Osteocyte (in vitro differentiated cells): ENCODE measurements at regions not wholly inside any gene's neighbourhood (a gene's known extent, or its start where the extent isn't known, plus 50 kb on each side); places are given as distances from the start of the nearest gene placed in this dataset.

ENCODE experiments used
- DNase-seq: peaks from one replicate; pipeline ENCODE4 v3.0.0; 2021; ENCODE audit warnings: mixed read lengths; ENCODE audit not compliant: unreplicated experiment; ENCODE audit errors: extremely low spot score
- H3K27ac Mint-ChIP-seq: one replicate; pipeline ENCODE4 v1.8.0; 2021; ENCODE audit warnings: mild to moderate bottlenecking, mixed read lengths; ENCODE audit not compliant: unreplicated experiment
- H3K27me3 Mint-ChIP-seq: one replicate; pipeline ENCODE4 v1.8.0; 2021; ENCODE audit warnings: mixed read lengths; ENCODE audit not compliant: unreplicated experiment
- H3K36me3 Mint-ChIP-seq: one replicate; pipeline ENCODE4 v1.8.0; 2021; ENCODE audit warnings: mixed read lengths; ENCODE audit not compliant: unreplicated experiment
- H3K4me1 Mint-ChIP-seq: one replicate; pipeline ENCODE4 v1.8.0; 2021; ENCODE audit warnings: mixed read lengths; ENCODE audit not compliant: unreplicated experiment
- H3K4me3 Mint-ChIP-seq: one replicate; pipeline ENCODE4 v1.8.0; 2021; ENCODE audit warnings: mild to moderate bottlenecking, moderate library complexity, mixed read lengths; ENCODE audit not compliant: unreplicated experiment
- H3K9me3 Mint-ChIP-seq: one replicate; pipeline ENCODE4 v1.8.0; 2021; ENCODE audit warnings: mixed read lengths; ENCODE audit not compliant: unreplicated experiment
- CTCF ChIP-seq: fragments of 200-600 bp; sonication (generic); IDR thresholded peaks from 2 replicates; pipeline ENCODE4 v1.5.0; 2021; ENCODE audit warnings: antibody characterized with exemption, mild to moderate bottlenecking, moderate library complexity

GRCh38 chr2:46847185-46847710 lies 68.4 kb downstream of the MCFD2 start:
- H3K27me3 Mint-ChIP-seq, result no peaks in the 10 kb centered on the region

GRCh38 chr2:46846536-46846935 lies 69.1 kb downstream of the MCFD2 start:
- TF ChIP-seq CTCF, result no peak
- H3K4me3 Mint-ChIP-seq, result no peak overlapping the region
- peaks cover 70% of the 10 kb centered on the region for H3K4me1 Mint-ChIP-seq
- no peak for DNase-seq
- H3K9me3 Mint-ChIP-seq, result no peaks in the 10 kb centered on the region
- H3K36me3 Mint-ChIP-seq, result no peaks in the 10 kb centered on the region
- no peaks in the 10 kb centered on the region for H3K27me3 Mint-ChIP-seq
- peak overlapping the region; percentile 91 for H3K27ac Mint-ChIP-seq

More at GRCh38 chr2:46847185-46847710, 68.4 kb downstream of the MCFD2 start:
- peak; percentile 91 for DNase-seq
- peak; percentile 18 for TF ChIP-seq CTCF
- Mint-ChIP-seq H3K9me3 (no peaks in the 10 kb centered on the region), H3K4me3 (no peak overlapping the region), H3K36me3 (no peaks in the 10 kb centered on the region), H3K4me1 (peaks cover 75% of the 10 kb centered on the region), H3K27ac (peak overlapping the region; percentile 91)

GRCh38 chr2:46845542-46846486 lies 69.8 kb downstream of the MCFD2 start:
- Mint-ChIP-seq H3K9me3 (no peaks in the 10 kb centered on the region), H3K27ac (peak overlapping the region; percentile 39), H3K4me1 (peaks cover 63% of the 10 kb centered on the region), H3K4me3 (no peak overlapping the region), H3K27me3 (no peaks in the 10 kb centered on the region), H3K36me3 (no peaks in the 10 kb centered on the region)
- TF ChIP-seq CTCF, result no peak
- no peak for DNase-seq

- no peak for DNase-seq
- H3K4me1 Mint-ChIP-seq, result peaks cover 49% of the 10 kb centered on the region
- no peak overlapping the region for H3K4me3 Mint-ChIP-seq
- no peak for TF ChIP-seq CTCF
- no peaks in the 10 kb centered on the region for H3K36me3 Mint-ChIP-seq
- no peak overlapping the region for H3K27ac Mint-ChIP-seq
- no peaks in the 10 kb centered on the region for H3K27me3 Mint-ChIP-seq
- H3K9me3 Mint-ChIP-seq, result no peaks in the 10 kb centered on the region
Measured at GRCh38 chr2:46844443-46844842, 71.2 kb downstream of the MCFD2 start.

- DNase-seq, result no peak
- H3K4me1 Mint-ChIP-seq, result peaks cover 45% of the 10 kb centered on the region
- H3K36me3 Mint-ChIP-seq, result no peaks in the 10 kb centered on the region
- H3K27ac Mint-ChIP-seq, result no peak overlapping the region
- TF ChIP-seq CTCF, result no peak
- no peaks in the 10 kb centered on the region for H3K27me3 Mint-ChIP-seq
- H3K9me3 Mint-ChIP-seq, result no peaks in the 10 kb centered on the region
- H3K4me3 Mint-ChIP-seq, result no peak overlapping the region
Measured at GRCh38 chr2:46844034-46844433, 71.6 kb downstream of the MCFD2 start.
